DMS53 treated with DMSO at 0.1 percent for 48 hours (cell line): ENCODE measurements at regions not wholly inside any gene's neighbourhood (a gene's known extent, or its start where the extent isn't known, plus 50 kb on each side); places are given as distances from the start of the nearest gene placed in this dataset.

Source experiments
- DNase-seq: peaks from one replicate; lab custom pipeline; 2025; ENCODE audit not compliant: unreplicated experiment; lab: John Stamatoyannopoulos, UW

DNA sequence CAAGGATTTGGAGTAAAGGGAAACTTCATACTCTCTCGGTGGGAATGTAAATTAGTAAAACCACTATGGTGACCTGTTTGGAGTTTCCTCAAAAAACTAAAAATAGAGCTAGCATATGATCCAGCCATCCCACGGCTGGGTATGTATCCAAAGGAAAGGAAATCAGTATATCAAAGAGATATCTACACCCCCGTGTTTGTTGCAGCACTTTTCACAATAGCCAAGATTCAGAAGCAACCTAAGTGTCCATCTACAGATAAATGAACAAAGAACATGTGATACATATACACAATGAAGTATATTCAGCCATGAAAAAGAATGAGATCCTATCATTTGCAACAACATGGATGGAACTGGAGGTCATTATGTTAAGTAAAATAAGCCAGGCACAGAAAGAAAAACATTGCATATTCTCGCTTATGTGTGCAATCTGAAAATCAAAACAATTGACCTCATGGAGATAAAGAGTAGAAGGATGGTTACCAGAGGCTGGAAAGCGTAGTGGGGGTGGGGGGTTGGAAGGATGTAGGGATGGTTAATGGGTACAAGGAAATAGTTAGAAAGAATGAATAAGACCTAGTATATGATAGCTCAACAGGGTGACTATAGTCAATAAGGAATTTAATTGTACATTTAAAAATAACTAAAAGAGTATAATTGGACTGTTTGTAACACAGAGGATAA lies 468.0 kb downstream of the BCAT1 start:
- DNase-seq = no peak

DNA sequence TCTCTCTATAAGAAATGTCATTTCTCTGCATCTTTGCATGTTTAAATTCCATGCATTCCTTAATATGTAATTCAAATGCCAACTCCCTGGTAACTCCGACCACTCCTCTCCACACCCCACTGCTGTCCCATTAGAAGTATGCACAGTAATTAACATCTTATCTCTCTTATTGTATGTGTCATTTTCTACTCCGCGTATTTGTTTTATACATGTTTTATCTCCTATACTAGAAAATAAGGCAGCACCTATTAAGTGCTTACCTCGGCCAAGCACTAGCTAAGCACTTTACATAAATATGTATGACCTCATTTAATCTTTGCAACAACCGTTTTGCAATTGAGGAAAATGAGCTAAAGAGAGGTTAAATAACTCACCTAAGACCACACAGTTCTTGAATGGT lies 469.8 kb downstream of the BCAT1 start:
- DNase-seq = no peak

DNA sequence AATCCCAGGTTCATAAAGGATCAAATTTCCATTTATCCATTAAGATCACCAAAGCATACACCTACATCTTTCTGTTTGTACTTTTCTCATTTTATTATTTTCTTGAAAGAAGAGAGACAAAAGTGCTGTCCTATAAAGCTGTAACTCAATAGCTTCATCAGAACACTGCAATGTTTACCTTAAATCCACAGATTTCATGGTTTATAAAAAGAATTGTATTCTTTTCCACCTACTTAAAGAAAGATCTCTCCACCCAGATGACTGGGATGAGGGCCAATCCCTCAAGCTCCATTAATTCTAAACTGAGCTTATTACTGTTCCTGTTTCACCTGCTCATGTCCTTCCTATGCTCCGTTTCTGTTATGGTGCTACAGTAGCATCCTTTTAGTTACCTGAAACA lies 470.6 kb downstream of the BCAT1 start:
- peak; percentile 77 for DNase-seq

DNA sequence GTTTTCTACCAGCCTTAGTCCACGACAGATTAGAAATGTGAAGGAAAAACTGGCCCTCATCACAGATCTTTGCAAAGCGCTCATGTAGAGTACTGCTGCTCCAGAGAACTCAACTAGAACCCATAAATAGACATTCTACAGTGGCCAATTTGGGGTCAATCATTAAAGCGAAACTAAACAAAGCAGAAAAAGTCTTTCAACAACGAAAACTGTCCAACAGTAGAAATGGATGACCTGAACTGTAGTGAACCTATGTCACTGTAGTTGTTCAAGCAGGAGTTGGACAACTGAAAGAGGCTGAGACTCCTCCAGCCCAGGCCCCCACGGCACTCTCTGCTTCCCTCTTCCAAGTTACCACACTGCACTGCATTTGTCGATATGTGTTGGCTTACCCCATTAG lies 472.6 kb downstream of the BCAT1 start:
- DNase-seq = no peak

DNA sequence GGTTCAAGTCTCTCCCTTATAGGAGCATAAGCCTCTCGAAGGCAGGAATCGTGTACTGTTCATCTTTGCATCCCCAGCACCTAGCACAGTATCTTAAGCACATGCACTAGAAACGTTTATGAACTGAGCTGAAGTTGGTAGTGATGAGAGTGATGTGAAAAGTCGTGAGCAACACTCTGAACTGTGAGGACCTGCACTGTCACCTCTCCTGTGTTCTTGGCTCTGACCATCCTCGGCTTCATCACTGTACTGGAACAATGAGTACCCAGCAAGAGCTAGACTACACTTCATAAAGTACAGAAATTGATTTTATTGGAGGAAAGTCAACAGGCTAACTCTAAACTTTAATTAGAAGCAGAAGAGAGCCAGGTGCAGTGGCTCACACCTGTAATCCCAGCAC lies 473.6 kb downstream of the BCAT1 start:
- DNase-seq = no peak

DNA sequence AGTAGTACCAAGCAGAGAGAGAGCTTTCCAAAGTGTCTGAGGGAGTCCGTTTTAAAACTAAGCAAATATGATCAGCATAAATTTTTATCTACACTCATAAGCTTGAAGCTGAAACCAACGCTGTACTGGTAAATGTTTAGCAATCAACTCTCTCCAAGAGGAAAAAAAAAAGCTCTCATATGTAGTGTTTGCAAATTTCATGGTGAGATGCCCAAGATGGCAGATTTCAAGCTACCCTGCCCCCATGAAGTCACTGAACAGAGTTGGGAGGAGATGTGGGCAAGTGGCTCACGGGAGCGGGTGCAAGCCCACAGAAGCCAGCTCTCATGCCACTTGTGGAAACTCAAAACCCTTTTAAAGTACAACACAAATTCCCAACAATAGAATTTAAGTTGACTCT lies 475.8 kb downstream of the BCAT1 start:
- DNase-seq = no peak

DNA sequence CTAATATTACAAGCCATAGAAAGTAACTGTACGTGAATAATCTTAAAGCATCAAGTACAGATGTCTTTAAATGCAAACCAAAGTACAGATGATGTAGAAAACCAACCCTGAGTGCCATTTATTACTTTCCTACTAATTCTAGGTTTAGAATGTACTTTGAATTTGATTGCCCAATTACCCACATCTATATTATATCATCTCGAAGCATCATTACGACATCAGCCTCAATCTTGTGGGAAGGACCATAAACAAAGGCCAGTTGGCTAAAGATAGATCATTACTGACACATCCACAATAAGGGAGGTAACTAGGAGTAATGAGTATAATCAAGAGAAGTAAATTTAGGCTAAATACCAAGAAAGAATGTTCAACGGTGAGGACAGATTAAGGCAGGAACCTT lies 478.9 kb downstream of the BCAT1 start:
- DNase-seq = no peak

DNA sequence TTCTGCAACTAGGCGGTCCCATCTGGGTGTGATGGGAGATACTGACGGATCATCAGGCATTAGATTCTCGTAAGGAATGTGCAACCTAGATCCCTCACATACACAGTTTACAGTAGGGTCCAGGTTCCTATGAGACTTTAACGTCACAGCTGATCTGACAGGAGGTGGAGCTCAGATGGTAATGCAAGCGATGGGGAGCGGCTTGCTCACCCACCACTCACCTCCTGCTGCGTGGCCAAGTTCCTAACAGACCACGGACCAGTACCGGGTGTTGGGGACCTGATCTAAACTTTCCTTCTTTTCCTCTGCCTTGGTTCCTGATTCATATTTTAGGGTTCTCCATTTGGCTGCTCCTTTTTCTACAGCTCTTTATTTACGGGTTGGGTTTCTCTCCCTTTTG lies 479.8 kb downstream of the BCAT1 start:
- no peak for DNase-seq

DNA sequence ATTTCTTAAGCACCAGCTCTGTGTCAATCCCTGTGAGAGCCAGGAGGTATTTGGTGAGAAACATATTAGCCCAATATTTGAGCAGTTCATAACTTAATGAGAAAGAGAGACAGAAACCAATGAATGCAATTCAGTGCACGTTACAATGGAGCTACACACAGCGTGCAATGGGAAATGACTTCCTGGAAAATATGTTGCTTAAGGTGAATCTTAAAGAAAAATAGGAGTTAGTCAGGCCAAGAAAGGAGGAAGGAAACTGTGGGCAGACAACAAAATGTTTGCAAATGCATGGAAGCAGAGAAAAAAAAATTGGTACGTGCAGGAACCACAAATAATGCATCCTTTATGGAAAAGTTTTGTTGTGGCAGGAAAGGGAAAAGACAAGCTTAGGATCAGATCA lies 481.7 kb downstream of the BCAT1 start:
- no peak for DNase-seq

DNA sequence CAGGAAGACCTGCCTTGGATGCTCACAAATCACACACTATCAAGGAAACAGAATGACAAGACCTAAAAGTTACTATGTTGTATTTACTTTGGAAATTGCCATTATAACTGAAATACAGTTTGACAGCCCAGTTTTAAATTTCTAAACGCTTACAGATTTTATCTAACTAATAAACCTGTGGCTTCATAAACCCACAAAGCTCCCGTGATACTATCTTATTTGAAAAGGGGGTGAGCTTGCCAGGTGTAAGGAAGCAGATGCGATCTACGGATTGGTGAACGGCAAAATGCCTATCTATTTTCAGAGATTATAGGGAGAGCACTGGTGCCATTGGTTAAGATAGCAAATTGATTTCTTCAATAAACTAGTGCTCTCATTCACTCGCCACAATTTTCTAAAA lies 485.5 kb downstream of the BCAT1 start:
- no peak for DNase-seq

DNA sequence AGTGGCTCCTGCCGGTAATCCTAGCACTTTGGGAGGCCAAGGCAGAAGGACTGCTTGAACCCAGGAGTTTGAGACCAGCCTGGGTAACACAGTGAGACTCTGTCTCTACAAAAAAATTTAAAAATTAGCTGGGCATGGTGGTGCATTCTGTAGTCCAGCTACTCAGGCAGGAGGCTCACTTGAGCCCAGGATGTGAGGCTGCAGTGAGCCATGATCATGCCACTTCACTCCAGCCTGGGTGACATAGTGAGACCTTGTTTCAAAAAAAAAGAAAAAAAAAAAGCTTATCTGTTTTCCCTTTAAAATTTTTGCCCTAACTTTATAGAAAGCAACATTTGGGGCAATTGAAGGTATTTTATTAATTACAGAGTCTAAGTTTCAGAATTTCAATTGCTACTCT lies 486.0 kb downstream of the BCAT1 start:
- no peak for DNase-seq

DNA sequence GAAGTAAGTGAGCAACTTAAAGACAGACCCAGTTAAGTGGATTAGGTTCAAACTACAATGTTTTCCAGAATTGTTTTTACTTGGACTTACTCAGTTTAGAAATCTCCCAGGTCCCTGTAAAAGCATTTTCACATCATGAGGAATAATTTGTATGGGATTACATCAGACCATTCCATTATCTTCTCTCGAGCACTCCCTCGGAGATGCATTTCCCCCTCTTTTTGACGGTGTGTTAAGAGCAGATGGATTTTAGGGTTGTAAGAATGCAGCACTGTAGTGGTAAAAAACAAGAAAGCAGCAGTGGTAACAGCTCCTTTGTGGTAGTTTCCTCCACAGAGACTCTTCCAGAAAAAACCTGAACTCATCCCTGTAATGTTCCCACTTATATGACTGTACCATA lies 488.4 kb downstream of the BCAT1 start:
- no peak for DNase-seq

DNA sequence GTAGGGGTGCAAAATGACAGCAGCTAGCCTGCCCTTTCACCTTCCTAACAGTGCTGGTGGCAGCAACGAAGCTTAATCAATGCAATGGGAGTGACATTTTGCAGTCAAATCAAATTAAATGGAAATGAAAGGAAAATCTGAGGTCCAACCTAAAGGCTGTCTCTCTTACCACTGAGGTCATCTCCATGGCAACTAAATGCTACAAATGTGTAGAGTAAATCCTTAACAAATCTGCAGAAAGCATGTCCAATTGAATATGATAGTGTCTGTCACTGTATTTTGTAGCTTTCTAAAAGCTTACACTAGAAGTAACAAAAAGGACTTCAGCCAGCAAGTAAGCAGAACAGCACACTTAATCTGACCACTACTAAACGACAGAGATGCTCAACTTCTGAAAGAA lies 488.8 kb downstream of the BCAT1 start:
- DNase-seq = no peak

DNA sequence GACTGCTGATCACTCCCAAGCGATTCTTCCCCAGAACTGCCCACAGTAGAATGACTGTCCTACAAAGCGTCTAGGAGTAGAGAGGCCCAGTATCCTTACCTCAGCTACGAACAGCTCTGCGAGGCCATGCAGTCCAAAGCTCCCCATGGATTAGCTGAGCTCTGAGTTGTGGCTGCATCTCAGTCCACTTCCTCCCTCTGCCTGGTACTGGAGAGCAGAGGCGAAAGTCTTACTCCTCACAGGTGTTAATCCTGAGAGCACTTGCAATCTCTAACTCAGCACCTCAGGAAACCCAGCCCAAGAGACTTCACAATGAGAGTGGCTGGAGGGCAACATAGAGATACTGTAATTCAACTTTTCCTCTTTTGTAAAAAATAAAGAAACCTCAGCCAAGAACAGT lies 493.1 kb downstream of the BCAT1 start:
- no peak for DNase-seq

DNA sequence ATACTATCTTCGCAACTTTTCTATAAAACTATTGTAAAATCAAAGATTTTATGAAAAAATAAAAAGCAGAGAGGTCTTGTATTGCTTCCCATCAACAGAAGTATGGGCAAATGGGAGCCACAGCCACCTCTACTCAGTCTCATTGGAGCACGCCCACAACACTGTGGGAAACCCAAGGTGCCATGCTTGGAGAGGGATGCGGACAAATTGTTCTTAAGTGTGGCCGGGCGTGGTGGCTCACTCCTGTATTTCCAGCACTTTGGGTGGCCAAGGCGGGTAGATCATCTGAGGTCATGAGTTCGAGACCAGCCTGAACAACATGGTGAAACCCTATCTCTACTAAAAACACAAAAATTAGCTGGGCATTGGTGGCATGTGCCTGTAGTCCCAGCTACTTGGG lies 498.2 kb upstream of the SOX5 start:
- DNase-seq = no peak

DNA sequence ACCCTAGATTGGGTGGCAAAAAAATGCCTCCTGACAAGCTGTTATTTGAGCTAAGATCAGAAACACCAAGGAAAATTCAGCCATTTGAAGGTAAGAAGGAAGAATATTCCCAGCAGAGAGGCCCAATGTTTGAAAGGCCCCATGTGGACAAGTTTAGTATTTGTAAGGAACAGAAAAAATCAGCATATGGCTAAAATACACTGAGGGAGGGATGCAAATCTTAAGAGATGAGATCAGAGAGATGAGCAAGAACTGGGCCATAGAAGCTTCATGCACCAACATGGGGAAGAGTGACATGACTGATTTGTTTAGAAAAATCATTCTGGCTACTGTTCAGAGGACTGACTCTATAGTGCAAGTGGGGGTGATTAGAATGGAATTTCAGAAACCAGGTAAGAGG lies 496.8 kb upstream of the SOX5 start:
- no peak for DNase-seq

DNA sequence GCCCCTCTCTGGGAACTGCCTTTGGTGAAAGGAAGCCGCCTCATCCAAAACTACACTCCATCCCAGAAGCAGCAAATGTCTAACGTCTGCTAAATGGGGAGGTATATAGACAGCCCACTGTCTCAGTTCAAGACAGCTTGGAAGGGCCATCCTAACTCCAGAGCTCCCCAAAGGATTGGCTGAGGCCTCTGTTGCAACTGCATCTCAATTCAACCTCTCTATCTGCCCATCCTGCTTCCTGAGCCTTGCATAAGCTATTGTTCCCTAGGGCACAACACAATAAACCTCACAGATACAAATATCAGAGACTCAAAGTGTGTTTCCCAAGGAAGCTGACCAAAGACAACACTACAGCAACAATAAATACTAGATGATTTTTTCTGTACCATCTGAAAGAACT lies 495.2 kb upstream of the SOX5 start:
- DNase-seq = no peak

DNA sequence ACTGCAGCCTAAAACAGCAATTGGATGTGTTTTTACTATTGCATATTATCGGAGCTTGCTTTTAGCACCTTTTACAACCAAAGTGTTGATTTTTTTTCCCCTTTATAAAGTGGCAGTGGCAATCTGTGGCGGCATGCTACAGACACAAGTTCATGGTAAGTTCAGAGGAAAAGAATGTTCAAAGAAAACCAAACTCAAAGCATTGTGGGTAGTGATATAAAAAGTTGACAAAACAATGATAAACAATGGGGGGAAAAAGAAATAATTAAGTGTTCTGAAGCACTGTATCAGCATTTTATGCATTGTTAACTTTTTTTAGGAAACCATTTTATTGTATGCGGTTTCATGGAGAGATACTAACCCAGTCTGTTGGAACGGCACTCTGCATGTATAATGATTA lies 492.0 kb upstream of the SOX5 start:
- DNase-seq = no peak

DNA sequence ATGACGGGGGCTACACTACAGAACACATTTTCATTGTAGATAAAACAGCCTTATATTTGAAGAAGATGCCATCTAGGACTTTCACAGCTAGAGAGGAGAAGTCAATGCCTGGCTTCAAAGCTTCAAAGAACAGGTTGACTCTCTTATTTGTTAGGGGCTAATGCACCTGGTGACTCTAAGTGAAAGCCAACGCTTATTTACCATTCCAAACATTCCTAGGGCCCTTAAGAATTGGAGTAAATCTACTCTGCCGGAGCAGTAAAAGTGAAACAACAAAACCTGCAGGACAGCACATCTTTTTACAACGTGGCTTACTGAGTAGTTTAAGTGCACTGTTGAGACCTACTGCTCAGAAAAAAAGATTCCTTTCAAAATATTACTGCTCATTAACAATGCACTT lies 487.2 kb upstream of the SOX5 start:
- DNase-seq = no peak

DNA sequence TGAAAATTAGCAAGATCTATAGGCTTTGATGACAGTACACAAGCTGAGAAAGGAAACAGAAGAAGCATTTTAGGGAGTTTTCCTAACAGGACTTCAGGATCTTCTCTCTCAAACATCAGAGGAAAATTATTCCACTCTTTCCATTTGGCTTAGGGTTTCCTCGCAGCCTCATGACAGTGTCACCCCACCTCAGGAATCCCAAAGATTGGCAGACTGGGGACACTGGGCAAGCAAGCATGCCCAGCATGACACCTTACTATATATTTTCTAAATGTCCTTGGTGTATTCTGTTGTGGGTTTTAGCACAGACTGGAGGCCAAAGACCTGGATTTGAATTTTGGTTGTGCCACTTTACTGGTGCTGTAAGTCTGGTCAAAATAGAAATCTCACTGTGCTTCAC lies 482.4 kb upstream of the SOX5 start:
- DNase-seq = no peak

DNA sequence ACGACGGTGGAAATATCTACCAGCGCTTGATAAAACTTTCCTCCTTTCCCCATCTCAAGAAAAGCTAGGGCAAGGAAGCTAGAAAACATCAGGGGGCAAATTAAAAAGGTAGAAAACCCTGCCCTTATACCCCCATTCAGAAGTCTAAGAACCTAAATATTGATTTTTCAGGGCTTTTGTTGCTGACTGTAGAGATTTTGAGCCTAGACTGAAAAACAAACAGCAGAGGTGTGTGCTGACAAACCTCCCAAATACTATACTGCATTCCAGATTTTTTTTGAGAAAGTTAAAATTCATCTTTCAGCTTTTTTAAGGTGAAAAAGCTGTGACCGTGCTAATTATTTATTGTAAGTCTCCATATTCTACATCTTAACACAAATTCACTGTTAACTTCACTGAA lies 478.3 kb upstream of the SOX5 start:
- no peak for DNase-seq

DNA sequence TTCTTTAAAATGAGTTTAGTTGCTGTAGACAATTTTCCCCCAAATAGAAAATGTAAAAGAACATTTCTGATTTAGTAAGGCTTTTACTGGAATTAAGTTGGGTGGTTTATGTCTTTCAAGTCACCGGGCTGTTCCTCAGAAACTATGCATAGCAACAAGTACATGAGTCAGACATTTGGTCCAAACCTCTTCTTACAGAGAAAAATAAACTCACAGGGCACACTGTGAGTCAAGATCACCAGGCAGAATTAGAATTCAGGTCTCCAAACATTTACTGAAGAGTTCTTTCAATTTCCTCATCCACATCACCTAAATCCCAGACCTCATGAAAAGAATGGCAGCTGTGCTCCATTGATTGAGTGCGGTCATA lies 476.1 kb upstream of the SOX5 start:
- no peak for DNase-seq

DNA sequence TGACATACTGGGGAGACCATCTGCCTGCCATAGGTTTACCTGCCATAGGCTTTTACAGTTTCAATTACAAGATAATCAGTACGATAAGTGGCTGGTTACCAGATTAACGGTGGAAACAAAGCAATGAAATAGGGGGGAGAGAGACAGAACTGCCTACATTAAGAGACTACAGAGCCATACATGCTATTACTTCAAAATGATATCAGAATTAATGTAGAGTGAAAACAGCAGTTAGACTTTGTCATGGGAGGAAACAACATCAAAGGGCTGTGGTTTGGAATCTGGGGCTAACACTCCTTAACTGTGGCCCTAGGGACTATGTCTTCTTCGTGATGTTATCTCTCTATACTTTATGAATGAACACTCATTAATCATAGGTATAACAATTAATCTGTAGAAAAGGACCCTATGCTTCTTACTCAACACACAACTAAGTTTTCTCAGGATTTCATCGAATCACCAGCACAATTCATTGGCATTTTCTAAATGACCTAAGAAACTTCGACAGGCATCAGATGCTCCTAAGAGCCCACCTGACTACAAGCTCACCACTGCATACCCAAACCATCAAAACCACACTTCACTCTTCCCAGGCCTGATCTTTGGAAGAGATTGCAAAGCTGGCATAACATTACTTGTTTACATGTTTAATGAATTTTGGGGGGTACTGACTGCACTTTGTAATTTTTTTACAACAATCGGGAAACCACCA lies 475.6 kb upstream of the SOX5 start:
- DNase-seq = no peak
